DMS114 treated with DMSO at 0.1 percent for 48 hours (cell line): ENCODE measurements at regions not wholly inside any gene's neighbourhood (a gene's known extent, or its start where the extent isn't known, plus 50 kb on each side); places are given as distances from the start of the nearest gene placed in this dataset.
"Not testable (repeated sequence)": the region's sequence is repeated elsewhere in the genome, so short reads cannot be mapped to it uniquely, and the experiment has no call there.

Experiments
- DNase-seq: peaks from one replicate; lab custom pipeline; 2025; ENCODE audit not compliant: unreplicated experiment; lab: John Stamatoyannopoulos, UW

DNA sequence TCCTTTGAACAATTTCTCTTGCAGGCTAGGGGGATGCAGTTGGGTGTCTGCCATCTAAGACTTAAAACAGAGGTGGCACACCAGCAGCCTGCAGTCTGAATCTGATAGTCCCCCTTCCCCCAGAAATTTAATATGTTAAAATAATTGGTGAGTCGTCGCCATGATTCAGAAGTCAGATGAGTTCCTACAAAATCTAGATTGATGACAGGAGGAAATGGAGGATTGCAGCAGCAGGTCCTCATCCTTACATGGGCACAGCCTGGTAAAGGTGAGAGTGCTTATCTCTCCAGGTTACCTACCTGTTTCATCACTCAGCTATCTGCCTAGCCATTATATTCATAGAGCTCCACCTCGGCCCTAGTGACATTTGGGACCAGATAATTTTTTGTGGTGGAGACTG lies 112.3 kb downstream of the PCSK1 start:
- DNase-seq = no peak

DNA sequence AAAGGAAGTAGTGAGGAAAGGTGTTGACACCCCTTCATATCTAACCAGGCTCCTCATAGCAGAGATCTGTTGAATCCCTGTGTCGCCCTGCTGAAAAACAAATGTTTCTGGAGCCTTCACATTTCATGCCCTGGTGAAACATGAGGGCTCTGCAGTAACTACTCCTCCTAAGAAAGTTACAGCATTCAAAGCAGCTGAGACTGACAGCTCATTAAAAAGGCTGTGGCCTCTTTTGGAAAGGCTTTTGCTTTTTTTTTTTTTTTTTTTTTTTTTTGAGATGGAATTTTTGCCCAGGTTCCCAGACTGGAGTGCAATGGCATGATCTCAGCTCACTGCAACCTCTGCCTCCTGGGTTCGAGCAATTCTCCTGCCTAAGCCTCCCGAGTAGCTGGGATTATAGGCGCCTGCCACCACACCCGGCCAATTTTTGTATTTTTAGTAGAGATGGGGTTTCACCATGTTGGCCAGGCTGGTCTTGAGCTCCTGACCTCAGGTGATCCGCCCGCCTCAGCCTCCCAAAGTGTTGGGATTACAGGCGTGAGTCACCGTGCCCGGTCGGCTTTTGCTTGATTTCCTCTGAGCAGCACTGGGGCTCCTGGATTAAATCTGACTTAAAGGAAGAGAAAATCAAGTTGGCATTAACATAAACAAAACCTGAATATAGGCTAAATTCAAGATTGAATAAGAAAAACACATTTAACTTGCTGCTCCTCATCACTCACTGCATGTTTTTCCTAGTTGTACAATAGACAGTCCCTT lies 112.9 kb downstream of the PCSK1 start:
- DNase-seq = not testable (repeated sequence)

DNA sequence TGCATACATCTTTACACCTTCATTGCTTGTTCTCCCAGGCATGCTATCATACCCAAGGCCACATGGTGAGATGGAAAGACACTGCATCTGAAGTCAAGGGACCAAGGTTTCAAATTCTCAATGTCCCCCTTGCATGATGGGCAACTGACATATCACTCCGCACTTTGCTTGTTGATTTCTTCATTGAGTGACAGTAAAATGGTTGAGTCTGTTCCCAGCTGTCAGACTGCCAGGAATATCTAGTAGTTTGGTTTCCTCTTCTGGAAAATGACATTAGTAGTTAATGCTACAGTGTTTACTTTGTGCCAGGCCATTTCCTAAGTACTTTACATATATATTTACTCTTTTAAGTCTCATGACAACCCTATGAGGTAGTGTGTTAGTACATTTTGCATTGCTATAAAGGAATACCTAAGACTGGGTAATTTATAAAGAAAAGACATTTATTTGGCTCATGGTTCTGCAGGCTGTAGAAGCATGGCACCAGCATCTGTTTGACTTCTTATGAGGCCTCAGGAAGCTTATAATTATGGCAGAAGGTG lies 114.4 kb downstream of the PCSK1 start:
- DNase-seq = no peak

DNA sequence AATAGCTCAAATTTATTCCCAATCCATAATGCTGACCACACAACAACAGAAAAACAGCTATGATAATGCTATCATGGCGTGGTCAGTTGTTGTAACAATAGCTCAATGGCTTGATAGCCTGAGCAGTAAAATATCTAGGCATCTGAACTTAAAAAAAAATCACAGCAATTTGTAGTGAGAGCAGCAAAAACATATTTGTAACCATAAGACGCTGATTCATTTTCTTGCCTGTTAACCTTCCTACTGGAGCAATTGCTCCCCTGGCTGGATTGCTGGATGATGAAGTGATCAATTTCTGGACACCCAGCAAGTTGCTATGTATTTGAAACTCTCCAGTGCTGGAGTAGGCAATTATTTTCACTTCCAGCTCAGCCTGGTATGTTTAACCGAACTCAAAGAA lies 115.1 kb downstream of the PCSK1 start:
- DNase-seq = no peak

DNA sequence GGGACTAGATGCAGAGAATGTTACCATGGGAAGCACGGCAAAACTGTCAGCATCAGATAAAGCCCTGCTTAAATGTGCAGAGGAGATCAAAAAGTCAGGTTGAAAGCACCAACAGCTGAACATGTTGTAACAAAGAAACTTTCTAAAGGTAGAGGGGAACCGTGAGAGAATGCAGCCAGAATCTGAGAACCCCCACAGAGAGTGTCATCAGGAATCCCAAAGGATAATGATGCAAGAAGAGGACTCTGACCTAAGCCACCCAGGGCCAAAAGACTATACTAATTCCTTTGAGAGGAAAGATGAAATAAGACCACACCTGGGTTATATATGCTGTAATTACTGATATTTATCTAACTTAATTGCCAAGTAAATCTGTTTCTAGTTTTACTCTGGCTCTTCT lies 116.6 kb downstream of the PCSK1 start:
- DNase-seq = no peak

DNA sequence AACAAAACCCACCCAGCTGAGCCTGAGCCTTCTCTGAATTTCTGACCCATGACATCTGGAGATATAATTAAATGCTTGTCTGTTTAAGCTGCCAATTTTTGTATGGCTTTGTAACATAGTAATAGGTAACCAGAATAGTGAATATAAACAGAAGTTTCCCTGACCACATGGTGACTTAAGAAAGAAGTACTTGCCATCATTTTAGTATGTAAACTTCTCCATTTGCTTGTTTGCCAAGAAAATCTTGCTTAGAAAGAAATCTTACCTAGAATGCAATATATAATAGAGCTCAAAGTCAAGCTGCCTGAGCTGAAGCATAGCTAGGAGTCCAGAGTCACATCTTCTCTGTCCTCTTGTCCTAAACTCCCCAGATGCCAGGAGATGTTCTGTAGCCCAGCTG lies 117.0 kb downstream of the PCSK1 start:
- no peak for DNase-seq

DNA sequence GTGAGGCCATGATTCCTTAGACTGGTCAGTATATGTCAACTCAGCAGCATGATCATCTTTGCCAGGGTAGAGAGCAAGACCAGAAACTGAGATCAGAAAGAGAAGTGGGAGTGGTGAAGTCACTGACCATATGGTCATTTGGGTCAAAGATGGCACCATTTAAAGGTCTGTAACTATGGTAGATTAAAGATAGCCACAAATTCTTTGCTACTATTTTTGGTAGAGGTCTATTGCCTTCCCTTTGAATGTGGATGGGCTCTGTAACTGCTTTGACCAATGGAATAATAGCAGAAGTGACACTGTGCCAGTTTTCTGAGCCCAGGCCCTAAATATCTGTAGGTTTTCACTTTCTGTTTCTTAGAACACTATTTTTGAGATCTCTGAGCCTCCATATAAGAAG lies 117.6 kb downstream of the PCSK1 start:
- no peak for DNase-seq

DNA sequence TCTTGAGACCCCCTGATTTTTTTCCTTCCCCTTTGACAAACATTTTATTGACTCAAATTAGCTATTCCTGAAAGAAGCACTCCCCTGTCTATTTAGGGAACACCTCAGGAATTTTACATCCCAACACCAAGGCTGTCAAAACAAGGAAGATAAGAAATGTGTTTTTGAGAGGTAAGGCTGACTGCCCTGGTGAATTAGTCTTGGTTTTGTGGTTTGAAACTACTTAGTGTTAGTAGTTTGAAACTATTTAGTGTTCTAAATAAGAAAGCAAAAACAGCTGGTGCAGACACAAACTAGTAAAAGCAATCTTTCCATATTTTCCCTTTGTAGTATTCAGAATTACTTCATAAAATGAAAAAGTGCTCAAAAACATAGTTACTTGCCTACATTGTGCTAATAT lies 120.7 kb downstream of the PCSK1 start:
- no peak for DNase-seq

DNA sequence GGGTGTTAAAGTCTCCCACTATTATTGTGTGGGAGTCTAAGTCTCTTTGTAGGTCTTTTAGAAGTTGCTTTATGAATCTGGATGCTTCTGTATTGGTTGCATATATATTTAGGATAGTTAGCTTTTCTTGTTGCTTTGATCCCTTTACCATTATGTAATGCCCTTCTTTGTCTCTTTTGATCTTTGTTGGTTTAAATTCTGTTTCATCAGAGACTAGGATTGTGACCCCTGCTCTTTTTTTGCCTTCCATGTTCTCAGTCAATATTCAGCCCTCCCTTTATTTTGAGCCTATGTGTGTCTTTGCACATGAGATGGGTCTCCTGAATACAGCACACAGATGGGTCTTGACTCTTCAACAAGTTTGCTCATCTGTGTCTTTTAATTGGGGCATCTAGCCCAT lies 126.0 kb downstream of the PCSK1 start:
- not testable (repeated sequence) for DNase-seq

DNA sequence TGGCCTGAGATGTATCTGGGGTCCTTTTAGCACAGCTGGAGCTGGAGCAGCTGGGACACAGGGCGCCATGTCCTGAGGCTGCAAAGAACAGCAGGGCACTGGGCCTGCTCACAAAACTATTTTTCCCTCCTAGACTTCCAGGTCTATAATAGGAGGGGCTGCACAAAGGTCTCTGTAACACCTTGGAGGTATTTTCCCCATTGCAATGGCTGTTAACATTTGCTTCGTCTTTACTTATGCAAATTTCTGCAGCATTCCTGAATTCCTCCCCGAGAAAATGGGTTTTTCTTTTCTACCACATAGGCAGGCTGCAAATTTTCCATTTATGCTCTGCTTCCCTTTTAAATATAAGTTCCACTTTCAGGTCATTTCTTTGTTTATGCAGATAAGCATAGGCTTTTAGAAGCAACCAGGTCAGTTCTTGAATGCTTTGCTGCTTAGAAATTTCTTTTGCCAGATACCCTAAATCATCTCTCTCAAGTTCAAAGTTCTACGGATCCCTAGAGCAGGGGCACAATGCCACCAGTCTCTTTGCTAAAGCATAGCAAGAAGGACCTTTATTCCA lies 130.8 kb downstream of the PCSK1 start:
- no peak for DNase-seq

DNA sequence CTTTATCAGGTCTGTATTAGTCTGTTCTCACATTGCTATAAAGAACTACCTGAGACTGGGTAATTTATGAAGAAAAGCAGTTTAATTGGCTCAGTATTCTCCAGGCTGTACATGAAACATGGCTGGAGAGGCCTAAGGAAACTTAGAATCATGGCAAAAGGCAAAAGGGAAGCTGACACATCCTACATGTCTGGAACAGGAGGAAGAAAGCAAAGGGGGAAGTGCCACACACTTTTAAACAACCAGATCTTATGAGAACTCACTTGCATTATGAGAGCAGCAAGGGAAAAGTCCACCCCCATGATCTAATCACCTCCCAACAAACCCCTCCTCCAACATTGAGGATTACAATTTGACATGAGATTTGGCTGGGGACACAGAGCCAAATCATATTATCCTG lies 132.1 kb downstream of the PCSK1 start:
- DNase-seq = no peak

DNA sequence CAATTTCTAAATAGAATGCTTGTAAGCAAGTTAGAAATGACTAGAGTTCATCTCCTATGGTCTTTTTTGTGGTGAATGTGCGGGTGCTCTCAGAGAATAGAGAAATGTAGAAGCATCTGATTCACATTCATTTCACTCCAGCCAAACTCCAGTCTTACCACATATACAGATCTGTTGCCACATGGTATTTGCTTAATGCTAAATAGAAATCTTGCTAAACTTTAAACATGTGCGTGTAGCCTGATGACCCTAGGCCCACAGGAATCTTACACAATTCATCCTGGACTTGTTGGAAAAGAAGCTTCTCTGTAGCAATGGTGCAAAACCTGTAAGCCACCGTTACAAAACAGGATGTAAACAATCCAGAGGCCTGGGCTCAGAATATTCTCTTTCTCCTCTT lies 135.2 kb downstream of the PCSK1 start:
- DNase-seq = no peak

DNA sequence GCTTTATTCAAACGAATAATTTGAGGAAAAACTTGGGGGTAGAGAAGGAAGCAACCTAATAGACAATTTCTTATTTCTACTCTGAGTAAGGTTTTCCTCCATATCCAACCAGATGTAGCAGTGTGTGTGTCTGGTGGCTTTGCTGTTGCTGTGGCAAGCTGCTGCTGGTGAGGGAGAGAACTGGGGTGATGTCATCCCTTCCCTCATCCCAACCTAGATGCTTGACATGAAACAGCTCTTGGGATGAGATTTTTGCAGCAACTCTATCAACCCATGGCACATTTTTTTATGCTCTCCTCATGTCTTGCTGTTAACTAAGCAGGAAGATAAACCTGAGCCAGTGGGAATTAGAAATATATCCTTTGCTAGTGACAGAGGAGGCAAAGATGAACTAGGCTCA lies 135.8 kb downstream of the PCSK1 start:
- no peak for DNase-seq

DNA sequence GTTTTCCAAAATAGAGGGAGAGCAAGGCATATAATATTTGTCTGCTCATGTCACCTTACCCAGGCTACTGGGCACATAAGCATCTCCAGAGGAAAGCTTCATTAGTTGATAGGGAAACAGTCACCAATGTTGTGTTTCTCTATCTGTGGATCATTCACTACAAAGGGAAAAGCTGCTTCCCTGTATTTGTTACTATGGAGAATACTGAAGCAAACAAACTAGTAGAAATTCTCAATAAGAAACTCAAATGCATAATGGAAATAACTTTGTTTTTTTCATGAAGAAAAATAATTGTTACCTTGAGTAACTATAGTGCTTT lies 138.2 kb downstream of the PCSK1 start:
- DNase-seq = no peak

DNA sequence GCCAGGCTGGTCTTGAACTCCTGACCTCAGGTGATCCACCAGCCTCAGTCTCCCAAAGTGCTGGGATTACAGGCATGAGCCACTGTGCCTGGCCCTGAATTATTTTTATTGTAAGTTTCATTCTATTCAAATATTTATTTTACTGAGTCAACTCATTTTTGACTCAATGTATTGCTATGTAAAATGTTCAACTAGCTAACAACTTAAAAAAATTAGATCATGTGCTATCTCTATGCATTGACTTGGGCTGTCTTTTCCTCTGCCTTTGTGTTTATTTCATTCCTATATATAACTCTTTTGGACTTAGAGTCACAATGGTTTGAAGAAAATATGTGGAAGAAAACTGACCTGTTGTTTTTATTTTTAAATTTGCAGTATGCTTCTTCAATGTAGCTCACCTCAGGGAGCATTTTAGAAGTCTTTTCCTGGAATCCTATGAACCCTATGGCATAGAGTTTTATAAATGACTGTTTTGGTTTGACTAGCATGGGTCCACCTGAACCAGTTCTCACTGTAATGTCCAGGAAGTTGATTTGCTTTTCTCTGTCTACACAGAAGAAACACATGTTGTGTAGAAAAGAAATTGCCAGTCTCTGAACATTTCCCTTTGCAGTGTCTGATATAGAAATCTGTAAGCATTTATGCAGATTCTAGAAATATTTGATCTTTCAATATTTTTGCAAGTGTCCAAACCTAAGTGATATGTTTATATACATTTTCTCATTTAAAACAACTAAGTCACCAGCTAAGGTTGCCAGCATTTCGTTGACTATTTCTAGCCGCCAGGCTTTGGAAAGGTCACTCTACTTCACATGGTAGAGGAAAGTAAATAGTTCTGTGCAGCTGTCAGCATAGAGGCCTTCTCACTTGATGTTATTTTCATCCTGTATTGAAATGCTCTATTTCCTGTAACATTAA lies 138.8 kb downstream of the PCSK1 start:
- DNase-seq = no peak

DNA sequence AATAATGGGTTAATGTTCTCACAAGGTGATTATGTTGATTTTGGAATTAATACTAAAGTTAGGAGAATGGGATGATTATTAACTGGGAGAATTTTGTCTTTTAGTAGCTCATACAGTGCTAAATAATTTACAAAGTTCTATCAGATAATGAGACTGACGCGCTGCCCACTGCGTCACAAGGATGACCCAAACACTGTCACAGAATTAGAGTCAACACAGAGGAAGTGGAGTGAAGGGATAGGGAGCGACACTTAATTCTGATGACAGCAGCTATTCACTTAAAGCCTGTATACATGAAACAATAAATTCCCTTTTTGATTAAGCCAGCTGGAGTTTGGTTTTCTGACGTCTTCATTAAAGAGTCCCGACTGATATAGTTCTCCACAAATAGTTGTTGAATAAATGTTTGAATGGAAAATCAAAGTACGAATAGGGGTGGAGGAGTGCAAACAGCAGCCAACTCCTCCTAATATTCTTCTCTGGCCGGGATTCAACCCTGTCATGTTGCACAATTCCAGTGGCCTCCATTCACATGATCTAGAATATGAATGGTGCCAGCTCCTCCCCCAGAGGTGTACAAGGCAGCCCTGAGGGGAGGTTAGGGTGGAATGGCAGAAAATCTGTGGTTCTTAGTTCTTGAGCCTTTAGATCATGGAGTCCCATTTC lies 140.3 kb downstream of the PCSK1 start:
- DNase-seq = no peak

DNA sequence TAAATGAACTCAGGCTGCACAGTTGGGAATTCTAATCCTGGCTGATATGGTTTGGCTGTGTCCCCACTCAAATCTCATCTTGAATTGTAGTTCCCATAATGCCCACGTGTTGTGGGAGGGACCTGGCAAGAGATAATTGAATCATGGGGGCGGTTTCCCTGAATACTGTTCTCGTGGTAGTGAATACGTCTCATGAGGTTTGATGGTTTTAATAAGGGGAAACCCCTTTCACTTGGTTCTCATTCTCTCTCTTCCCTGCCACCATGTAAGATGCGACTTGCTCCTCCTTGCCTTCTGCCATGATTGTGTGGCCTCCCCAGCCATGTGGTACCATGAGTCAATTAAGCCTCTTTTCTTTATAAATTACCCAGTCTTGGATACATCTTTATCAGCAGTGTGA lies 143.8 kb downstream of the PCSK1 start:
- not testable (repeated sequence) for DNase-seq

DNA sequence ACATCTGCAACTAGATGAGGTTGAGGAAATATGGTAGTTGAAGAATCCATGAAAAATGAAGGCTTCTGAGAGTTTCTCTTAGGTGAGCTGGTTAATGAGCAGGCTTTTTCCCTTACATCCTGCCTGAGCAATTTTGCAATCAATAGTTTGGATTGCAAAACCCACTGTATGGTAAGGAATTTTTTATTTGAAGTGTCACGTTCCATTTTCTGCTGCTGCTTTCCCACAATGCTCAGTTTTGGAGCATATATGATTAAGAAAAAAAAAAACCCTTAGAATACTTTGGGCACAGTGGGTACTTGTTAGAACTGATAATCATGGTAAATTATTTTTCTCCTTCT lies 144.2 kb downstream of the PCSK1 start:
- DNase-seq = no peak

DNA sequence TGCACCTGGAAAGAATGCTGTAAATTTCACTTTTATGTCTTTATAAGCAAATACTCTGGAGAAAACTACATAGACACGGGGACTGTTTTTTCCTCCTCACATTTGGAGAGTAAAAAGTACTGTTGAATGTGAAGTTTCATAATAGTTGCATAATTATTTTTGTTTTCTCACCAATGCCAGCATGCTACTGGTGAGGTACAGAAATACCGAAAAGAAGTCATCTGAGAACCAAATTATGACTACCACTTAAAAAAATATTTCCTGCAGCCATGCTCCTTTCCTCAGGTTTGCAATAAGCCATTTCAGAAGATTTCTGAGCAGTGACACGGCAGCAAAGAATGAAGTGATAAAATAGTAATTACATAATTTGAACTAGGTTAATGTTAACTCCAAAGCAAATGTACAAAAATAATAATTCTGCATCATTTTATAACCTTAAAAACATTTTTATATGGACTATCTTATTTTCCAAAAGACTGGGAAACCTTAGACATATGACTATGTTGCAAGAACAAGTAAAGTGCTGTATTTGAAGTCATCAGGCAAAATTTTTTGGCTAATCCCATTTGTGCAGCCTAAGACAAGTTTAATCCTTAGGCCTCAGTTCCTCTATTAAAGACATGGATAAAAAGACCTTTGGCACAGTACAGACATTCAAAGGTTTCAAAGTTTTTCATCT lies 144.7 kb downstream of the PCSK1 start:
- DNase-seq = no peak

DNA sequence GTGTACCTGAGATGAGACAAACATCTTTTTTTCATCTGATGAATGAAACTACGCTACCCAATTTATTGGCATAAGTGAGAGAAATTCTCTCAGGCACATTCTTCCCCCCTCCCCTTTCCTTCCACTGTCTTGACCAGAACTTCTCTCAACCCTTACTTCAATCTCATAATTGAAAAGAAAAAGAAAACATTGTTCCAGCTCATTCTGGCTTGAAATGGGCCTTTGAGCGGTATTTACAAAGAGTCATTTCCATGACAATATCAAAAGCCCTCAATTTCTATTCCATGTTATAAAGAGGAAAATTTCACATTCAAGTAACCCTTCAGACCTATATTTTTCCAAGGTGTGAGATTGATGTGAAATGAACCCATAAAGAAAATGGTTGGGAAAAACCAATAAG lies 145.9 kb downstream of the PCSK1 start:
- DNase-seq = no peak

DNA sequence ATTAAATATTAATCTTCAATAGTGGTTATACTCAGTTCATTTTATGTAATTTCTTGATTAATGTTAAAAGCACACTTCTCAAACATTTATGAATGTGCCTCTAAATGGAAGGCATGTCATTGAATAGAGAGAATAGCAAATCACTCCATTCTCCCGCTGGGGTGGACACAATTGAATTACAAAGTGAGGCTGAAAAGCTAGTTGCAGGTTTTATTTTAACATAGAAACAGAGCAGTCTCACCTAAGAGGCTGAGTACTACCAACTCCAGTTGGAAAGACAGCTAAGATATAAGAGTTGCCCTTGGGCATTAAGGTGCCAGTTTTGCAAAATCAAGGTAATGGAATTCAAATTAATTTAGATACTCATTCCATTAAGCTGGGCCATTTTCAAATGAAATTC lies 147.2 kb downstream of the PCSK1 start:
- no peak for DNase-seq
